PC-9 (cell line): ENCODE measurements at regions not wholly inside any gene's neighbourhood (a gene's known extent, or its start where the extent isn't known, plus 50 kb on each side); places are given as distances from the start of the nearest gene placed in this dataset.

Experiments
- BruUV-seq: library from RNA; stranded (reverse); fragments of 400-500 nt; replicated peaks from 2 replicates; lab custom pipeline; 2021; lab: Mats Ljungman, UMichigan
- CTCF ChIA-PET: fragments of 300-600 bp; sonication (Branson Sonifier 250); formaldehyde crosslinking; loops from one replicate; lab custom pipeline; 2022; ENCODE audit warnings: antibody characterized with exemption; lab: Charles Lee
- POLR2A ChIA-PET: fragments of 300-600 bp; sonication (Branson Sonifier 250); formaldehyde crosslinking; loops from one replicate; lab custom pipeline; 2022; ENCODE audit warnings: antibody characterized with exemption; ENCODE audit not compliant: unreplicated experiment; lab: Charles Lee
- DNase-seq, 2 experiments: peaks; one replicate each; pipeline versions ENCODE4 v3.0.0 to v3.0.0-alpha.2; 2015 to 2022; ENCODE audit warnings: mixed read lengths in 1 of 2
- H2AFZ ChIP-seq: fragments of 200-600 bp; sonication (generic); 2 replicates; pipeline ENCODE4 v1.8.1; 2017; ENCODE audit warnings: antibody characterized with exemption
- H3F3A ChIP-seq: fragments of 200-600 bp; sonication (generic); 2 replicates; pipeline ENCODE4 v1.8.1; 2017; ENCODE audit warnings: antibody characterized with exemption, mild to moderate bottlenecking, low read depth; ENCODE audit not compliant: insufficient read depth
- H3K27ac ChIP-seq: fragments of 200-600 bp; sonication (generic); 2 replicates; pipeline ENCODE4 v1.6.1; 2016; ENCODE audit warnings: mixed run types
- H3K27me3 ChIP-seq: fragments of 200-600 bp; sonication (generic); 2 replicates; pipeline ENCODE4 v1.6.1; 2016; ENCODE audit warnings: low read depth, mixed run types; ENCODE audit not compliant: insufficient read depth
- H3K36me3 ChIP-seq: fragments of 200-600 bp; sonication (generic); 2 replicates; pipeline ENCODE4 v1.6.1; 2016; ENCODE audit warnings: low read depth, mixed run types
- H3K4me1 ChIP-seq: fragments of 200-600 bp; sonication (generic); replicated peaks from 2 replicates; pipeline ENCODE4 v1.6.1; 2016; ENCODE audit warnings: mixed run types; ENCODE audit not compliant: insufficient read depth
- H3K4me2 ChIP-seq: fragments of 200-600 bp; sonication (generic); 2 replicates; pipeline ENCODE4 v1.6.1; 2017; ENCODE audit warnings: mixed run types
- H3K4me3 ChIP-seq: fragments of 200-600 bp; sonication (generic); 2 replicates; pipeline ENCODE4 v1.6.1; 2016; ENCODE audit warnings: mixed run types
- H3K79me2 ChIP-seq: fragments of 200-600 bp; sonication (generic); 2 replicates; pipeline ENCODE4 v1.6.1; 2017; ENCODE audit warnings: low read depth, mixed run types
- H3K9me2 ChIP-seq: fragments of 200-600 bp; sonication (generic); 2 replicates; pipeline ENCODE4 v1.8.1; 2017; ENCODE audit warnings: mild to moderate bottlenecking; ENCODE audit not compliant: insufficient read depth
- H3K9me3 ChIP-seq: fragments of 200-600 bp; sonication (generic); 2 replicates; pipeline ENCODE4 v1.8.1; 2016; ENCODE audit warnings: low read depth; ENCODE audit not compliant: insufficient read depth
- H4K20me1 ChIP-seq: fragments of 200-600 bp; sonication (generic); 2 replicates; pipeline ENCODE4 v1.8.1; 2017; ENCODE audit not compliant: insufficient read depth
- CTCF ChIP-seq: fragments of 200-600 bp; sonication (generic); conservative IDR thresholded peaks from 2 replicates; pipeline ENCODE4 v1.6.1; 2017; ENCODE audit warnings: mixed run types, antibody characterized with exemption, mild to moderate bottlenecking, moderate library complexity
- EZH2 ChIP-seq: fragments of 200-600 bp; sonication (generic); IDR thresholded peaks from 2 replicates; pipeline ENCODE4 v1.8.0; 2017; ENCODE audit warnings: antibody characterized with exemption, low read depth
- intact Hi-C: fragments of 100-400 bp; cut with micrococcal nuclease; formaldehyde crosslinking; loops from one replicate; pipeline ENCODE4 v1.10.0; 2022; ENCODE audit not compliant: unreplicated experiment

GRCh38 chr2:114218383-114218782 is 224.1 kb upstream of the DPP10 start:
- no peaks in the 10 kb centered on the region for H3K9me3 ChIP-seq
- H3K79me2 ChIP-seq, result no peaks in the 10 kb centered on the region
- no peak overlapping the region for H3K27ac ChIP-seq
- H3K4me1 ChIP-seq, result no peaks in the 10 kb centered on the region
- TF ChIP-seq EZH2 (no peak), CTCF (no peak)
- CTCF ChIA-PET, result no interaction called here
- H3K27me3 ChIP-seq, result peaks cover 6% of the 10 kb centered on the region; the same call in 1 of the 2 replicates
- DNase-seq, result no peak
- H3K4me2 ChIP-seq, result no peak overlapping the region
- intact Hi-C loops, result no loop called here
- H3K9me2 ChIP-seq, result no peaks in the 10 kb centered on the region
- POLR2A ChIA-PET, result no interaction called here
- no peaks in the 10 kb centered on the region for H3F3A ChIP-seq
- H2AFZ ChIP-seq, result no peak overlapping the region
- H3K4me3 ChIP-seq, result no peak overlapping the region
- no peaks in the 10 kb centered on the region for H3K36me3 ChIP-seq
- BruUV-seq, result no TSS peak
- H4K20me1 ChIP-seq, result no peaks in the 10 kb centered on the region

- DNase-seq, result no peak
- ChIA-PET POLR2A (no interaction called here), CTCF (no interaction called here)
- no peaks in the 10 kb centered on the region for H3K79me2 ChIP-seq
- no peak overlapping the region for H3K27ac ChIP-seq
- no peaks in the 10 kb centered on the region for H3K4me1 ChIP-seq
- peaks cover 6% of the 10 kb centered on the region; the same call in 1 of the 2 replicates for H3K27me3 ChIP-seq
- no peaks in the 10 kb centered on the region for H3K9me3 ChIP-seq
- H3F3A ChIP-seq, result no peaks in the 10 kb centered on the region
- no peak overlapping the region for H3K4me3 ChIP-seq
- no peaks in the 10 kb centered on the region for H3K9me2 ChIP-seq
- no peaks in the 10 kb centered on the region for H4K20me1 ChIP-seq
- intact Hi-C loops, result no loop called here
- no peak for TF ChIP-seq EZH2
- no peak for TF ChIP-seq CTCF
- BruUV-seq, result no TSS peak
- 0 out of 2 replicates have a peak overlapping the region, but pooled peaks have one; percentile 25 for H2AFZ ChIP-seq
- no peak overlapping the region for H3K4me2 ChIP-seq
- no peaks in the 10 kb centered on the region for H3K36me3 ChIP-seq
Measured at GRCh38 chr2:114219456-114219855, 223.0 kb upstream of the DPP10 start.

- Histone ChIP-seq H2AFZ (no peak overlapping the region), H3K36me3 (no peaks in the 10 kb centered on the region), H3K79me2 (no peaks in the 10 kb centered on the region), H4K20me1 (no peaks in the 10 kb centered on the region), H3K4me2 (no peak overlapping the region), H3K27ac (no peak overlapping the region), H3F3A (no peaks in the 10 kb centered on the region), H3K9me2 (no peaks in the 10 kb centered on the region), H3K27me3 (peaks cover 8% of the 10 kb centered on the region; the same call in 1 of the 2 replicates), H3K9me3 (no peaks in the 10 kb centered on the region; the same call in 1 of the 2 replicates), H3K4me3 (no peak overlapping the region), H3K4me1 (no peaks in the 10 kb centered on the region)
- ChIA-PET CTCF (no interaction called here), POLR2A (no interaction called here)
- intact Hi-C loops, result no loop called here
- no peak for DNase-seq
- no TSS peak for BruUV-seq
- TF ChIP-seq CTCF (no peak), EZH2 (no peak)
Measured at GRCh38 chr2:114222344-114222743, 220.1 kb upstream of the DPP10 start.
